GM12878 (cell line): ENCODE measurements at regions not wholly inside any gene's neighbourhood (a gene's known extent, or its start where the extent isn't known, plus 50 kb on each side); places are given as distances from the start of the nearest gene placed in this dataset.

Source experiments
- E2F4 ChIP-seq: IDR thresholded peaks from 2 replicates; pipeline ENCODE4 v1.6.1; 2012; ENCODE audit warnings: low read depth, low read length, improper control_type of control experiment
- E2F8 ChIP-seq: fragments of 450-650 bp; IDR thresholded peaks from 2 replicates; pipeline ENCODE4 v1.6.1; 2018; ENCODE audit warnings: mild to moderate bottlenecking, low read depth, moderate library complexity; ENCODE audit not compliant: partially characterized antibody
- GABPA ChIP-seq: IDR thresholded peaks from 2 replicates; pipeline ENCODE4 v1.6.1; 2014; ENCODE audit warnings: antibody characterized with exemption, low read depth, mild to moderate bottlenecking, inconsistent platforms
- HCFC1 ChIP-seq: fragments of 150-350 bp; IDR thresholded peaks from 2 replicates; pipeline ENCODE4 v1.6.1; 2014; ENCODE audit warnings: low read length
- KDM1A ChIP-seq: fragments of 200-600 bp; sonication (generic); IDR thresholded peaks from 2 replicates; pipeline ENCODE4 v1.6.1; 2016; ENCODE audit warnings: borderline replicate concordance
- MYC ChIP-seq: IDR thresholded peaks from 2 replicates; pipeline ENCODE4 v1.6.1; 2011; ENCODE audit warnings: mild to moderate bottlenecking, low read length, moderate library complexity, inconsistent platforms; ENCODE audit not compliant: insufficient read depth, insufficient replicate concordance, insufficient read length, severe bottlenecking
- PAX5 ChIP-seq: IDR thresholded peaks from 2 replicates; pipeline ENCODE4 v1.6.1; 2011; ENCODE audit warnings: low read depth, low read length, borderline replicate concordance
- RELA ChIP-seq: fragments of 450-650 bp; IDR thresholded peaks from 2 replicates; pipeline ENCODE4 v1.8.0; 2014; ENCODE audit warnings: borderline replicate concordance; ENCODE audit not compliant: partially characterized antibody
- SMAD1 ChIP-seq: fragments of 450-650 bp; IDR thresholded peaks from 2 replicates; pipeline ENCODE4 v1.6.1; 2018; ENCODE audit warnings: mild to moderate bottlenecking, low read depth; ENCODE audit not compliant: partially characterized antibody
- TCF12 ChIP-seq: IDR thresholded peaks from 2 replicates; pipeline ENCODE4 v1.6.1; 2011; ENCODE audit warnings: low read depth, mild to moderate bottlenecking, low read length

GRCh38 chr2:11104794-11105660 lies 50.2 kb upstream of the SLC66A3 start (continued):
- TF ChIP-seq E2F8: no peak
- no peak for TF ChIP-seq HCFC1
- no peak for TF ChIP-seq KDM1A
- no peak for TF ChIP-seq TCF12
- no peak for TF ChIP-seq SMAD1
- TF ChIP-seq PAX5: no peak
- TF ChIP-seq RELA: no peak
- TF ChIP-seq E2F4: no peak
- TF ChIP-seq MYC: no peak
- no peak for TF ChIP-seq GABPA
